ENCODE measurements at regions not wholly inside any gene's neighbourhood (a gene's known extent, or its start where the extent isn't known, plus 50 kb on each side); places are given as distances from the start of the nearest gene placed in this dataset.
A peak's percentile ranks its signal among the peaks of the same experiment; 100 is the strongest.
"Not testable (repeated sequence)": the region's sequence is repeated elsewhere in the genome, so short reads cannot be mapped to it uniquely, and the experiment has no call there.

DNA sequence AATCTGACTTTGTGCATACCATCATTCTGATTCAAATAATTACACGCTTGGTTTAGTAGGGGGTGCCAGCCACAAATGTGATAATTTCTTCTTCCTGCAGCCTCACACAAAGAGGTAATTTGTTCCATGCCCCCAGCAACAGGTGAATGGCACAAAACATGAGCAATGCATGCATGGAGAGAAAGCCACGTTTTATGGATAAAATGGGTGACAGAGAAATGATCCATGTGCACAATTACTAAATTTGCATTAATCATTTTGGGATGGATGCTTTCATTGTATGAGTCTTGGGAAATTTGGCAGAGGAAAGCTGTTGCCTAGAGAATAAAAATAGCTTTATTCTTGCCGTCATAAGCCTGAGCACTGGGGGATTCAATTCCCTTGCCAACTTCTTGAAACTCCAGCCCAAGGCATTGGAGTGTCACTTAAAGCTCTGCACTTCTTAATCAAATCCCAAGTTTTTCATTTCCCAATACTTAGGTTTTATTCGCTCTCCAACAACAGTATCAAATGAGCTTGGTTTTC is 411.6 kb downstream of the GBE1 start:
- in situ Hi-C loops (cut with MboI; ENCODE audit: low pct_unique_long_range_greater_than_20kb, low sequenced_read_pairs, unreplicated experiment), result no loop called here
- TF ChIP-seq, protein P1, sequence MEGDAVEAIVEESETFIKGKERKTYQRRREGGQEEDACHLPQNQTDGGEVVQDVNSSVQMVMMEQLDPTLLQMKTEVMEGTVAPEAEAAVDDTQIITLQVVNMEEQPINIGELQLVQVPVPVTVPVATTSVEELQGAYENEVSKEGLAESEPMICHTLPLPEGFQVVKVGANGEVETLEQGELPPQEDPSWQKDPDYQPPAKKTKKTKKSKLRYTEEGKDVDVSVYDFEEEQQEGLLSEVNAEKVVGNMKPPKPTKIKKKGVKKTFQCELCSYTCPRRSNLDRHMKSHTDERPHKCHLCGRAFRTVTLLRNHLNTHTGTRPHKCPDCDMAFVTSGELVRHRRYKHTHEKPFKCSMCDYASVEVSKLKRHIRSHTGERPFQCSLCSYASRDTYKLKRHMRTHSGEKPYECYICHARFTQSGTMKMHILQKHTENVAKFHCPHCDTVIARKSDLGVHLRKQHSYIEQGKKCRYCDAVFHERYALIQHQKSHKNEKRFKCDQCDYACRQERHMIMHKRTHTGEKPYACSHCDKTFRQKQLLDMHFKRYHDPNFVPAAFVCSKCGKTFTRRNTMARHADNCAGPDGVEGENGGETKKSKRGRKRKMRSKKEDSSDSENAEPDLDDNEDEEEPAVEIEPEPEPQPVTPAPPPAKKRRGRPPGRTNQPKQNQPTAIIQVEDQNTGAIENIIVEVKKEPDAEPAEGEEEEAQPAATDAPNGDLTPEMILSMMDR (IDR thresholded peaks at IDR 0.05; ENCODE audit: extremely low read depth, insufficient read depth, missing control alignments), result no peak
- no peak for DNase-seq (ENCODE audit: low spot score)

DNA sequence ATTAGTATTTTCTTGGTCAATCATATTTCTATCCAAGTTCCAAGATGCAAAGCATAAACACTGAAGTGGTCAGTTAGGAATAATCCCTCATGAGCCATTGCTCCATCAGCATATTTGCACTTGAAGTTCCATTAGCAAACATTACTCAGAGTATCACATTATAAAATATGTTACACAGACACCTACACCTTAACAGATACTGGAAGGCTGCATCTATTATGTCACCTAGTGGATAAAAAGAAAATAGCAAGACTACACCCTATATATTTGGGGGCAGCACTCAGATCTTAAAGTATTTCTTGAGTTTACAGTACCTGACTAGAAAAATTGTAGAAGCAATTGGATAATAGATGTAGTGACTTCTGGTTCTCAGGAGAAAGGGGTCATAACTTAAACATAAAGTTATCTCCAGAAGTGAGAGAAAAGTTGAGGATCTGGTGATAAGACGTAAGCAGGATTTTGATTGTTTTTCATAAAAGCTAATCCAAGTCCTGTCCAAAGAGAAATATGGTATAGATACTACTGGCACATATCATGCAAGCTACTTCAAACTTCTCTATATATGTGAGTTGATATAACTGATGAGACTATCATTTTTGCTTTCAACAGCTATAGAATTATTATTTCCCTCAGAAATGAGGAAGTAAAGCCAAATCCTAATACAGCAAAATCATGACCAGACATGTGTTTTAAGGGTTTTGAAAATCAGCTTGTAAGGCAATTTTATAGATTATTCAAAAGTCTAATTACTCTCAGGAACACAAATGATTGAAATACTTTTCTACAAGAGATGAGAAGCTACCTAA is 422.2 kb downstream of the GBE1 start:
- TF ChIP-seq, protein P1 (IDR thresholded peaks at IDR 0.05; ENCODE audit: extremely low read depth, insufficient read depth, missing control alignments), result peak; percentile 44
- in situ Hi-C loops (cut with MboI; ENCODE audit: low pct_unique_long_range_greater_than_20kb, low sequenced_read_pairs, unreplicated experiment), result no loop called here
- peak; percentile 19 for DNase-seq (ENCODE audit: low spot score)

DNA sequence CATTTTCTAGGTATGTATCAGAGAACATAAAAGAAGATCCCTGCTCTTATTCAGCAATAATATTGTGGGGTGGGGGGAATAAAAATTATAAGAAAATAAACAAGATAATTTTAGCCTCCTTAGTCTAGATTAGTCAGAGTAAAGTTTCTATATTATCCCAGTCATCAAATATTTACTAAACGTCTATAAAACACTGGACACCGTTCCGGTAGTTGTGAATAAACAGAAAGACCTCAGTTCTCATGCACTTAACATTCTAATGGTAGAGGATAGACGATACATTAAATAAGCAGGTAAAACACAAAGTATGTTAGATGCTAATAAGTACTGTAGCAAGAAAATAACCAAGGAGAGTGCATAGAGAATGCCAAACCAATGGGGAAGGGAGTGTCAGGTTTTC is 425.0 kb downstream of the GBE1 start:
- TF ChIP-seq, protein P1 (IDR thresholded peaks at IDR 0.05; ENCODE audit: extremely low read depth, insufficient read depth, missing control alignments), result no peak
- in situ Hi-C loops (cut with MboI; ENCODE audit: low pct_unique_long_range_greater_than_20kb, low sequenced_read_pairs, unreplicated experiment), result no loop called here
- DNase-seq (ENCODE audit: low spot score), result no peak

DNA sequence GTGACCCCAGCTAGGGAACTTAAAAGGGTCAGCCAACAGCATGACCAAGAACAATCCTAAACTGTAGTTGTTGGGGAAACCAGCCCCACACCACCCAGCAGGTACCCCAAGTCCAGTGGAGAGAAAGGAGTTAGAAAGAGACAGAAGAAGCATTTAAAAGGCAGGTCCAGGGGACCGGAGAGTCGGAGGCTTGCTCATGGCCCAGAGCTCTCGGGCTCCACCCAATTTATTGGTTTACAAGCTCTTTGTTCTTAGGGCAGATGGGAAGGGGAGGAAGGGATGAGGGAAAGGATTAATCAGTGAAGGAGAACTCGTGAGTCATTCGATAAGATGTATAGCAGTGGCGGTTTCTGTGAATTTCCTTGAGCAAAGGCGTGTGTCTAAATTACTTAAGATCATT is 431.6 kb downstream of the GBE1 start:
- DNase-seq (ENCODE audit: low spot score); in situ Hi-C loops (cut with MboI; ENCODE audit: low pct_unique_long_range_greater_than_20kb, low sequenced_read_pairs, unreplicated experiment): not testable (repeated sequence)

DNA sequence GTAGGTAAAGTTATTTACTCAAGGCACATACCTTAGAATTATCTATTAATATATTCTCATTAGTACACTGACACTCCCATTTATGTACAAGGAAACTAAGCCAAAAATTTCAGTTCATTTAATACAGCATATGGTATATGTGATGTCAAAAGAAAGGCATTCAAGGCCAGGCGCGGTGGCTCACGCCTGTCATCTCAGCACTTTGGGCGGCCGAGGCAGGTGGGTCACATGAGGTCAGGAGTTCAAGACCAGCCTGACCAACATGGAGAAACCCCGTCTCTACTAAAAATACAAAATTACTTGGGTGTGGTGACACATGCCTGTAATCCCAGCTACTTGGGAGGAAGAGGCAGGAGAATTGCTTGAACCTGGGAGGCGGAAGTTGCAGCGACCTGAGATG is 435.2 kb downstream of the GBE1 start:
- DNase-seq (ENCODE audit: low spot score), result no peak
- TF ChIP-seq, protein P1 (IDR thresholded peaks at IDR 0.05; ENCODE audit: extremely low read depth, insufficient read depth, missing control alignments), result no peak
- in situ Hi-C loops (cut with MboI; ENCODE audit: low pct_unique_long_range_greater_than_20kb, low sequenced_read_pairs, unreplicated experiment), result no loop called here

DNA sequence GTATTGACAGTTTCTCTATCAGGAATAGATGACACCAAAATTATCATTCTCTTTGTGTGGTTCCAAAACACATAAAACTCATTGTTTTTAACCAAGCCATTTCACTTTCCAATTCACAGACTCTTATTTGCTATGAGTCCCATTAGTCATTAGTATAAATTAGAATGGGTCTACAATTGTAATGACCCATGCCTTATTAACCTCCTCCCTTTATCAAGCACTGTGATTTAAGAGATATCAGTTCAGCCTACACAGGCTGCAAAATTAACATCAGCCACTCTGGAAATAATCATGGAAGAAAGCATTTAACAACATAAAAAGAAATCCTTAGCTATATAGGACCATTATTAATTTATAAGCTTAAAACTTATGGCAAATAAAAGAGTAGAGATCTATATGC is 440.6 kb downstream of the GBE1 start:
- no peak for DNase-seq (ENCODE audit: low spot score)
- TF ChIP-seq, protein P1 (IDR thresholded peaks at IDR 0.05; ENCODE audit: extremely low read depth, insufficient read depth, missing control alignments), result no peak
- in situ Hi-C loops (cut with MboI; ENCODE audit: low pct_unique_long_range_greater_than_20kb, low sequenced_read_pairs, unreplicated experiment), result no loop called here

DNA sequence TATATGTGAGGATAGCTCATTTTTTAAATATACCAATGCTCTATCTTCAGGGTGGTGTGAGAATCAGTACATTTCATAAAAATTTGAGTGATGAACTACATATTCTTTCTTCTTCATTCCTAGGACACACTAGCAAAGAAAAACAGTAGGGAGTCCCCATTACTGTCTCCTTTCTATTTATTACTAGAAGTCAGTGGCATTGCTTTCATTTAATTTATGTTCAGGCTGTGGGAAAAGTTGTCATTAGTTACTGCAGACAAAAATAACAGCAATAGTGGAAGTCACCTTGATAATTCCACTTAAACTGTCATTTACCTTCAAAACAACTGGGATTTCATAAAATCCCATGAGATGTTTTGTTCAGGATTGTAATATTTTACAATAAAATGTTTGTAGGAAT is 446.4 kb downstream of the GBE1 start:
- in situ Hi-C loops (cut with MboI; ENCODE audit: low pct_unique_long_range_greater_than_20kb, low sequenced_read_pairs, unreplicated experiment), result no loop called here
- TF ChIP-seq, protein P1 (IDR thresholded peaks at IDR 0.05; ENCODE audit: extremely low read depth, insufficient read depth, missing control alignments), result no peak
- no peak for DNase-seq (ENCODE audit: low spot score)
